ENCODE measurements at regions not wholly inside any gene's neighbourhood (a gene's known extent, or its start where the extent isn't known, plus 50 kb on each side); places are given as distances from the start of the nearest gene placed in this dataset.

- no peak for TF ChIP-seq POLR2A (IDR thresholded peaks at IDR 0.05)
- no peak for TF ChIP-seq CTCF (IDR thresholded peaks at IDR 0.05)
These were observed 133.3 kb downstream of the SOX1 start for GRCh38 chr13:112200200-112200599.
